ENCODE measurements at regions not wholly inside any gene's neighbourhood (a gene's known extent, or its start where the extent isn't known, plus 50 kb on each side); places are given as distances from the start of the nearest gene placed in this dataset.

- Histone ChIP-seq H2BK5ac (ENCODE audit: low read depth, low read length, poor library complexity, severe bottlenecking) (no peak overlapping the region), H3K18ac (ENCODE audit: low read depth, low read length) (no peak overlapping the region), H2AFZ (replicated peaks; ENCODE audit: low read length, poor library complexity) (no peak overlapping the region), H3K56ac (ENCODE audit: extremely low read depth, insufficient read depth, low read length) (no peak overlapping the region), H3K4me2 (ENCODE audit: low read depth, low read length) (no peak overlapping the region), H3K23ac (ENCODE audit: low read depth, low read length) (no peak overlapping the region), H3K4ac (ENCODE audit: low read depth, low read length) (no peak overlapping the region), H3K36me3 (ENCODE audit: control insufficient read depth, insufficient read depth, low read length) (no peaks in the 10 kb centered on the region), H3K79me1 (ENCODE audit: low read depth in 1 of 2, low read length in 2 of 2) (no peaks in the 10 kb centered on the region), H3K9me1 (ENCODE audit: insufficient read depth, low read length) (no peaks in the 10 kb centered on the region), H4K8ac (ENCODE audit: low read depth in 2 of 2, low read length in 2 of 2) (no peak overlapping the region), H4K20me1 (ENCODE audit: insufficient read depth, low read length) (no peaks in the 10 kb centered on the region), H3K14ac (replicated peaks; ENCODE audit: low read depth, low read length) (no peak overlapping the region), H3K4me3 (ENCODE audit: insufficient read depth, low read depth, low read length) (no peak overlapping the region), H3K9me3 (ENCODE audit: control insufficient read depth, insufficient read depth, low read length) (peaks cover 6% of the 10 kb centered on the region), H3K9ac (ENCODE audit: low read depth, low read length) (no peak overlapping the region), H2BK120ac (ENCODE audit: low read depth, low read length) (no peak overlapping the region), H2AK9ac (replicated peaks; ENCODE audit: low read depth, low read length, poor library complexity) (no peak overlapping the region), H3K27me3 (ENCODE audit: control insufficient read depth, insufficient read depth, low read length) (no peaks in the 10 kb centered on the region), H2BK20ac (ENCODE audit: low read depth, low read length) (no peak overlapping the region), H3K27ac (ENCODE audit: insufficient read depth, low read length) (no peak overlapping the region), H2BK15ac (ENCODE audit: low read depth, low read length) (no peak overlapping the region), H3K4me1 (ENCODE audit: control insufficient read depth, insufficient read depth, low read length) (no peaks in the 10 kb centered on the region), H2AK5ac (ENCODE audit: low read depth, low read length) (no peak overlapping the region), H4K5ac (ENCODE audit: low read depth, low read length) (no peak overlapping the region), H4K91ac (ENCODE audit: insufficient read depth, low read depth, low read length) (no peak overlapping the region)
- CTCF ChIA-PET = no interaction called here
- in situ Hi-C loops (cut with MboI; ENCODE audit: low sequenced_read_pairs) (no loop called here), intact Hi-C loops (cut with micrococcal nuclease) (no loop called here), dilution Hi-C loops (cut with HindIII; ENCODE audit: low sequenced_read_pairs, unreplicated experiment) (no loop called here)
- POLR2A ChIA-PET (ENCODE audit: unreplicated experiment) = no interaction called here
- DNase-seq = no peak
- BruUV-seq (replicated peaks) = no TSS peak
- TF ChIP-seq USF2 (IDR thresholded peaks at IDR 0.05; ENCODE audit: low read depth, low read length) (no peak), POLR2A (IDR thresholded peaks at IDR 0.05; ENCODE audit: low read depth, low read length) (no peak), NFE2L2 (IDR thresholded peaks at IDR 0.05; ENCODE audit: low read depth, low read length) (no peak), ELK1 (IDR thresholded peaks at IDR 0.05; ENCODE audit: borderline replicate concordance, low read depth, low read length) (no peak), MXI1 (IDR thresholded peaks at IDR 0.05; ENCODE audit: borderline replicate concordance, low read depth, low read length) (no peak), CHD1 (IDR thresholded peaks at IDR 0.05; ENCODE audit: low read depth, low read length) (no peak), CEBPB (IDR thresholded peaks at IDR 0.05; ENCODE audit: low read depth, low read length) (no peak), MAFK (IDR thresholded peaks at IDR 0.05; ENCODE audit: low read depth, low read length) (no peak), RCOR1 (IDR thresholded peaks at IDR 0.05; ENCODE audit: insufficient replicate concordance, low read length) (no peak), SMC3 (IDR thresholded peaks at IDR 0.05; ENCODE audit: low read depth, low read length) (no peak), BHLHE40 (IDR thresholded peaks at IDR 0.05; ENCODE audit: low read depth, low read length) (no peak)
- TF ChIP-seq, protein P1, sequence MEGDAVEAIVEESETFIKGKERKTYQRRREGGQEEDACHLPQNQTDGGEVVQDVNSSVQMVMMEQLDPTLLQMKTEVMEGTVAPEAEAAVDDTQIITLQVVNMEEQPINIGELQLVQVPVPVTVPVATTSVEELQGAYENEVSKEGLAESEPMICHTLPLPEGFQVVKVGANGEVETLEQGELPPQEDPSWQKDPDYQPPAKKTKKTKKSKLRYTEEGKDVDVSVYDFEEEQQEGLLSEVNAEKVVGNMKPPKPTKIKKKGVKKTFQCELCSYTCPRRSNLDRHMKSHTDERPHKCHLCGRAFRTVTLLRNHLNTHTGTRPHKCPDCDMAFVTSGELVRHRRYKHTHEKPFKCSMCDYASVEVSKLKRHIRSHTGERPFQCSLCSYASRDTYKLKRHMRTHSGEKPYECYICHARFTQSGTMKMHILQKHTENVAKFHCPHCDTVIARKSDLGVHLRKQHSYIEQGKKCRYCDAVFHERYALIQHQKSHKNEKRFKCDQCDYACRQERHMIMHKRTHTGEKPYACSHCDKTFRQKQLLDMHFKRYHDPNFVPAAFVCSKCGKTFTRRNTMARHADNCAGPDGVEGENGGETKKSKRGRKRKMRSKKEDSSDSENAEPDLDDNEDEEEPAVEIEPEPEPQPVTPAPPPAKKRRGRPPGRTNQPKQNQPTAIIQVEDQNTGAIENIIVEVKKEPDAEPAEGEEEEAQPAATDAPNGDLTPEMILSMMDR (conservative IDR thresholded peaks at IDR 0.05; ENCODE audit: low read depth, low read length) = no peak
- 60% methylated on average over 1 of the region's 1 CpG; no CpG with 5 or more reads in 1 of the 2 experiments for WGBS, 2 experiments (ENCODE audit: extremely low coverage in 2 of 2, insufficient read length in 1 of 2)
- no peak for ATAC-seq (ENCODE audit: low read depth)
Measured at GRCh38 chr7:68581417-68581816, 1016.9 kb upstream of the AUTS2 start.

Data from IMR-90 (cell line).